OCI-LY1 (cell line): ENCODE measurements at regions not wholly inside any gene's neighbourhood (a gene's known extent, or its start where the extent isn't known, plus 50 kb on each side); places are given as distances from the start of the nearest gene placed in this dataset.

ENCODE experiments used
- H2AFZ ChIP-seq: fragments of 200-600 bp; sonication (generic), shearing (Covaris generic); 2 replicates; pipeline ENCODE4 v1.6.0; 2014; ENCODE audit warnings: antibody characterized with exemption, mild to moderate bottlenecking, low read length
- H3F3A ChIP-seq: fragments of 200-600 bp; sonication (generic), shearing (Covaris generic); 2 replicates; pipeline ENCODE4 v1.6.0; 2014; ENCODE audit warnings: mild to moderate bottlenecking, antibody characterized with exemption, low read length, moderate library complexity; ENCODE audit not compliant: insufficient read depth
- H3K27ac ChIP-seq: fragments of 200-600 bp; sonication (generic); 2 replicates; pipeline ENCODE4 v1.5.1; 2014; ENCODE audit warnings: low read length, mixed run types, mild to moderate bottlenecking, low read depth; ENCODE audit not compliant: poor library complexity, severe bottlenecking
- H3K27me3 ChIP-seq: fragments of 200-600 bp; sonication (generic); 2 replicates; pipeline ENCODE4 v1.6.0; 2014; ENCODE audit warnings: antibody characterized with exemption, mild to moderate bottlenecking, low read length, moderate library complexity; ENCODE audit not compliant: insufficient read depth
- H3K36me3 ChIP-seq: fragments of 200-600 bp; sonication (generic); 2 replicates; pipeline ENCODE4 v1.6.1; 2014; ENCODE audit warnings: mild to moderate bottlenecking, antibody characterized with exemption, low read length, moderate library complexity, mixed read lengths; ENCODE audit not compliant: insufficient read depth
- H3K4me1 ChIP-seq: fragments of 200-600 bp; sonication (generic); 2 replicates; pipeline ENCODE4 v1.5.1; 2014; ENCODE audit warnings: mild to moderate bottlenecking, low read length, moderate library complexity; ENCODE audit not compliant: insufficient read depth, severe bottlenecking
- H3K4me2 ChIP-seq: fragments of 200-600 bp; sonication (generic), shearing (Covaris generic); 2 replicates; pipeline ENCODE4 v1.6.1; 2014; ENCODE audit warnings: low read length
- H3K4me3 ChIP-seq: fragments of 200-600 bp; sonication (generic); 2 replicates; pipeline ENCODE4 v1.5.1; 2014; ENCODE audit warnings: low read length, low read depth, mild to moderate bottlenecking, mixed read lengths; ENCODE audit not compliant: poor library complexity, severe bottlenecking
- H3K79me2 ChIP-seq: fragments of 200-600 bp; shearing (Covaris generic); 2 replicates; pipeline ENCODE4 v1.6.1; 2016; ENCODE audit warnings: mixed run types, low read length, mixed read lengths; ENCODE audit not compliant: insufficient read depth
- H3K9ac ChIP-seq: fragments of 200-600 bp; sonication (generic), shearing (Covaris generic); 2 replicates; pipeline ENCODE4 v1.6.1; 2014; ENCODE audit warnings: mild to moderate bottlenecking, low read length, mixed read lengths
- H3K9me2 ChIP-seq: fragments of 200-600 bp; sonication (generic), shearing (Covaris generic); 2 replicates; pipeline ENCODE4 v1.6.1; 2014; ENCODE audit warnings: low read depth, mild to moderate bottlenecking, low read length, mixed read lengths
- H3K9me3 ChIP-seq: fragments of 200-600 bp; shearing (Covaris generic); 2 replicates; pipeline ENCODE4 v1.6.1; 2014; ENCODE audit warnings: low read length, mixed read lengths
- H4K20me1 ChIP-seq: fragments of 200-600 bp; sonication (generic), shearing (Covaris generic); 2 replicates; pipeline ENCODE4 v1.6.0; 2016; ENCODE audit warnings: mild to moderate bottlenecking, low read length; ENCODE audit not compliant: insufficient read depth
- EZH2 ChIP-seq: fragments of 200-600 bp; sonication (generic), shearing (Covaris generic); IDR thresholded peaks from 2 replicates; pipeline ENCODE4 v1.8.0; 2017; ENCODE audit warnings: borderline replicate concordance, mixed run types, mild to moderate bottlenecking, antibody characterized with exemption, low read length, moderate library complexity, mixed read lengths
- TF ChIP-seq, protein P1 (sequence below): fragments of 200-600 bp; sonication (generic), shearing (Covaris generic); IDR thresholded peaks from 2 replicates; pipeline ENCODE4 v1.5.1; 2017; ENCODE audit warnings: mild to moderate bottlenecking, antibody characterized with exemption, low read length, moderate library complexity, mixed read lengths

- H3K27me3 ChIP-seq = no peaks in the 10 kb centered on the region
- TF ChIP-seq EZH2 = no peak
- TF ChIP-seq, protein P1, sequence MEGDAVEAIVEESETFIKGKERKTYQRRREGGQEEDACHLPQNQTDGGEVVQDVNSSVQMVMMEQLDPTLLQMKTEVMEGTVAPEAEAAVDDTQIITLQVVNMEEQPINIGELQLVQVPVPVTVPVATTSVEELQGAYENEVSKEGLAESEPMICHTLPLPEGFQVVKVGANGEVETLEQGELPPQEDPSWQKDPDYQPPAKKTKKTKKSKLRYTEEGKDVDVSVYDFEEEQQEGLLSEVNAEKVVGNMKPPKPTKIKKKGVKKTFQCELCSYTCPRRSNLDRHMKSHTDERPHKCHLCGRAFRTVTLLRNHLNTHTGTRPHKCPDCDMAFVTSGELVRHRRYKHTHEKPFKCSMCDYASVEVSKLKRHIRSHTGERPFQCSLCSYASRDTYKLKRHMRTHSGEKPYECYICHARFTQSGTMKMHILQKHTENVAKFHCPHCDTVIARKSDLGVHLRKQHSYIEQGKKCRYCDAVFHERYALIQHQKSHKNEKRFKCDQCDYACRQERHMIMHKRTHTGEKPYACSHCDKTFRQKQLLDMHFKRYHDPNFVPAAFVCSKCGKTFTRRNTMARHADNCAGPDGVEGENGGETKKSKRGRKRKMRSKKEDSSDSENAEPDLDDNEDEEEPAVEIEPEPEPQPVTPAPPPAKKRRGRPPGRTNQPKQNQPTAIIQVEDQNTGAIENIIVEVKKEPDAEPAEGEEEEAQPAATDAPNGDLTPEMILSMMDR = no peak
- H3K9me2 ChIP-seq = no peaks in the 10 kb centered on the region
- no peaks in the 10 kb centered on the region for H4K20me1 ChIP-seq
- H2AFZ ChIP-seq = peak overlapping the region; percentile 96
- no peak overlapping the region for H3K4me3 ChIP-seq
- no peak overlapping the region for H3K4me2 ChIP-seq
- no peaks in the 10 kb centered on the region for H3F3A ChIP-seq
- peaks cover 29% of the 10 kb centered on the region for H3K4me1 ChIP-seq
- no peak overlapping the region for H3K27ac ChIP-seq
- no peaks in the 10 kb centered on the region; the same call in 1 of the 2 replicates for H3K9me3 ChIP-seq
- no peaks in the 10 kb centered on the region for H3K79me2 ChIP-seq
- H3K36me3 ChIP-seq = no peaks in the 10 kb centered on the region
- no peak overlapping the region for H3K9ac ChIP-seq
Observed at GRCh38 chr13:65460136-65460535, 1770.0 kb downstream of the PCDH9 start.

DNA sequence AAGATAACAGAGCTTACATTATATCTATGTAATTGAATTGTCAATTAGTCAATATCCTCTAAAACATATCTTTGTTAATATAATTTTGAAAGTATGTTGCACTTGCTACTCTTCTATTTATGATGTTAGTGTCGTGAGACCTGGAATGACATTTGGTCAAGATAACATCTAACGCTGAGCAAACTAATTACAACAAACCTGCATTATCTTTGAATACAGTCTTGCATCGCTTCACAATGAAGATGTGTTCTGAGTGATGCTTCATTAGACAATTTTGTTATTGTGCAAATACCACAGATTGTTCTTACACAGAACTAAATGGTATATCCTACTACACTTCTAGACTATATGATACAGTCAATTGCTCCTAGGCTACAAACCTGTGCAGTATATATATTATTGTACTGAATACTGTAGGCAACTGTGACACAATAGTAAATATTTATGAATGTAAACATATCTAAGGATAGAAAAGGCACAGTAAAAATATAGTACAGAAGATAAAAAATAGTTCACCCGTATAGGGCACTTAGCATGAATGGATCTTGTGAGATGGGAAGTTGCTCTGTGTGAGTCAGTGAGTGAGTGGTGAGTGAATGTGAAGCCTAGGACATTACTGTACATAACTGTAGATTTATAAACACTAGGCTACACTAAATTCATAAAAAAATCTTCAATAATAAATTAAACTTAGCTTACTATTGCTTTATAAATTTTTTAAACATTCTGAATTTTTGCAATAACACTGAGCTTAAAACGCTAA, 1773.8 kb downstream of the PCDH9 start:
- TF ChIP-seq, protein P1 = no peak
- TF ChIP-seq EZH2 = no peak
- H3K79me2 ChIP-seq = no peaks in the 10 kb centered on the region
- no peak overlapping the region for H3K4me2 ChIP-seq
- no peak overlapping the region for H3K9ac ChIP-seq
- no peaks in the 10 kb centered on the region for H3F3A ChIP-seq
- H3K9me2 ChIP-seq = no peaks in the 10 kb centered on the region
- H3K27ac ChIP-seq = no peak overlapping the region
- no peaks in the 10 kb centered on the region for H3K27me3 ChIP-seq
- H2AFZ ChIP-seq = peak overlapping the region; percentile 98
- no peaks in the 10 kb centered on the region for H4K20me1 ChIP-seq
- H3K4me3 ChIP-seq = no peak overlapping the region
- H3K36me3 ChIP-seq = no peaks in the 10 kb centered on the region
- H3K9me3 ChIP-seq = no peaks in the 10 kb centered on the region; the same call in 1 of the 2 replicates
- H3K4me1 ChIP-seq = peaks cover 50% of the 10 kb centered on the region

DNA sequence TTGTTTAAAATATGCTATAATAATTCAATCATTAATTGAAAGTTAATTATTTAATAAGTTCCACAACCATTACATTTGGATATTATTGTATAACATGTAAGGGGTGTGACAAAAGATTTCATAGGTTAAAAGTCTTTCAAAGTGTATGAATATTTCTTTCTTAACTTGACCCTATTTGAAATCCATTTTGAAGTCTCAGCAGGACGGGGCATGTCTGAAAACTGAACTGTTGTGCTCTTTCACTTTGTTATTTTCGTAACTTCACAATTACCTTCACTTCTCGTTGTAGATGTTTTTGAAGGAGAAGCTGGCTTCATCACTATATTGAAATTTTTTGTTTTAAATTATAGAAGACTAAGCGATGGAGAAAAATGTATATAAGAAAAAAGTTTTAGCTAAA, 1775.7 kb downstream of the PCDH9 start:
- H2AFZ ChIP-seq = peak overlapping the region; percentile 98
- H3K27ac ChIP-seq = peak overlapping the region; percentile 79
- peak overlapping the region; percentile 59 for H3K4me2 ChIP-seq
- H3K27me3 ChIP-seq = no peaks in the 10 kb centered on the region
- no peaks in the 10 kb centered on the region for H3K79me2 ChIP-seq
- H3F3A ChIP-seq = no peaks in the 10 kb centered on the region
- peaks cover 37% of the 10 kb centered on the region for H3K4me1 ChIP-seq
- TF ChIP-seq, protein P1 = no peak
- no peak for TF ChIP-seq EZH2
- H3K9me3 ChIP-seq = no peaks in the 10 kb centered on the region; the same call in 1 of the 2 replicates
- H4K20me1 ChIP-seq = no peaks in the 10 kb centered on the region
- peak overlapping the region; percentile 53 for H3K9ac ChIP-seq
- peak overlapping the region; percentile 38 for H3K4me3 ChIP-seq
- no peaks in the 10 kb centered on the region for H3K9me2 ChIP-seq
- no peaks in the 10 kb centered on the region for H3K36me3 ChIP-seq
